GM18868 (cell line): ENCODE measurements at regions not wholly inside any gene's neighbourhood (a gene's known extent, or its start where the extent isn't known, plus 50 kb on each side); places are given as distances from the start of the nearest gene placed in this dataset.
"Not testable (repeated sequence)": the region's sequence is repeated elsewhere in the genome, so short reads cannot be mapped to it uniquely, and the experiment has no call there.

Experiments
- ATAC-seq: cut with Tn5 transposase; IDR thresholded peaks from one replicate; pipeline ENCODE4 v1.9.1; 2021; ENCODE audit warnings: mild to moderate bottlenecking, moderate library complexity; ENCODE audit not compliant: unreplicated experiment

DNA sequence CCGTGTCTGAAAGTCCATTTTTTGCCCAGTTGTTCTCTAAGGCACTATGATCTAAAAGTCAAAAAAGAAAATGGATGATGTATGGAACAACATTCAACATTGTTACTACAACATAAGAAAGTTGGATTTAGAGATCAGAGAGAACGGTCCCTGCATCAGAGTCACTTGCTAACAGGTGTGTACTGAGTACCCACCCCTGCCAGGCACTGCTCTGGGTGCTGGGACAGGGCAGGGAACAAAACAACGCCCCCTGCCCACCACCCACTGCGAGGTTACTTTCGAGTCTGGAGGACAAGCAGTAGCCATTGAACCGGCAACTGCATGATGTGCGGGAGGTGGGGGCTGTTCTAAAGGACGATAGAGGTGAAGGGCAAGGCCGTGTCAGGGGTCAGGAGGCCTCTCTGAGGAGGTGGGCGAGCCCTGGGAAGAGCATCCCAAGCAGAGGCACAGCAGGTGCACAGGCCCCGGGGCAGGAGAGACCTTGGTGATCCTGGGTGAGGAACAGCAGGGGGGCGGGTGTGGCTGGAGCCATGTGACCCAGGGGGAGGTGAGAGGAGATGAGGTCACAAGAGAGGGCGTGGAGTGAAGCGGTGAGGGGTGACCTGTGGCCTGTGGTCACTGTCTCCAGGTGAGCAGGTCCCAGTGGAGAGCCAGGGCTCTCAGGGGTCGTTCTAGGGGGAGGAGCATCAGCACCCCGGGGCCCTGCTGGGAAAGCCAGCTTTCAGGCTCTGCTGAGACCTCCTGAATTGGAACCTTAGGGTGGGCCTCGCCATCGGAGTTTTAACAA is 197.5 kb upstream of the SULF2 start:
- ATAC-seq: no peak

DNA sequence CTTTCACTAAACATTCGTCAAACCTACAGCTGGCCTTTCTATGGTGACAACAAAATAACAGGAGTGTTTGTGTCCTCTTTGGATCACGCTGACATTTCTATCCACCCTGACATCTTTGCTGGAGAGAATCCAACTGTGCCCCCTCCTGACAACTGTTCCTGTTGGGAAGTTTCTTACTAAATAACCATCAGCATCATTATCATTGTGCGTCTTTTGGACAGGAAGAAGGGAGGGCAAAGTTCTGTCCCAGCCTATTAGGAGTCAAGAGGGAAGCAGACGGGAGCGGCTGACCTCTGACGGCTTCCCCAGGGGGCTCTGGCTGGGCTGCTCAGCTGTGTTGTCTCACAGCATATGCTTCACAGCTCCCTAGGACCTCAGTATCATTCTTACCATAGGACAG is 195.9 kb upstream of the SULF2 start:
- ATAC-seq: no peak

GRCh38 chr20:47980336-47981177 is 195.3 kb upstream of the SULF2 start:
- no peak for ATAC-seq

DNA sequence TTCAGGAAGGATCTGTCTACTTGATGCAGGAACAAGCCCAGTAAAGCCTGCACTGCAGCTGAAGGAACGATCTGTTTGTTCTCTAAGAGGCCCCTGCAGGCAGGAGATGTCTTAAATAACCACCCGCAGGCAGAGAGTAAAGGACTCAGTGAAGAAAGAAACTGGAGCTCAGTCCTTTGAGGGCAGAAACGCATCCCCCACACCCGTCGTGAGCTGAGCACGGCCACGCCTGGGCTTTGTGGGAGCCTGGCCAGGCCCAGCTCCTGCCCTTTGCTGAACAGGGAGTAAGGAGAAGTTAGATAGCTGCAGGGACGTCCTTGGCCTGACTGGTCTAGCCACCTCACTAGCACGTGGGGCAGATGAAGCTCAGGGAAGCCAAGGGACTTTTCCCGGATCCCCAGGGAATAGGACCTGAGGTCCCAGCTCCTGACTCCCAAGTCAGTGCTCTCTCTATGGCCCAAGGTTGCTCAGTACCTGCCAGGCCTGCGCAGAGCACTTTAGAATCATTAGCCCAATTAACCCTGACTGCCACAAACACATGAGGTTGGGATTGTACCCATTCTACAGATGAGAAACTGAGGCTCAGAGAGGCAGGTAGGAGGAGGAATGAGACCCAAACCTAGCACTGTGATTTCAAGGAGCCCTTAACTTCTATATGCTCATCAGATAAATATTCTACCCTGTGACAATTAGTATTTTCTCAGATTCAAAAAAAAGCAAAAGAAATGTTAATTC is 194.2 kb upstream of the SULF2 start:
- not testable (repeated sequence) for ATAC-seq

- not testable (repeated sequence) for ATAC-seq
Measured at GRCh38 chr20:47978428-47979120, 193.3 kb upstream of the SULF2 start.

DNA sequence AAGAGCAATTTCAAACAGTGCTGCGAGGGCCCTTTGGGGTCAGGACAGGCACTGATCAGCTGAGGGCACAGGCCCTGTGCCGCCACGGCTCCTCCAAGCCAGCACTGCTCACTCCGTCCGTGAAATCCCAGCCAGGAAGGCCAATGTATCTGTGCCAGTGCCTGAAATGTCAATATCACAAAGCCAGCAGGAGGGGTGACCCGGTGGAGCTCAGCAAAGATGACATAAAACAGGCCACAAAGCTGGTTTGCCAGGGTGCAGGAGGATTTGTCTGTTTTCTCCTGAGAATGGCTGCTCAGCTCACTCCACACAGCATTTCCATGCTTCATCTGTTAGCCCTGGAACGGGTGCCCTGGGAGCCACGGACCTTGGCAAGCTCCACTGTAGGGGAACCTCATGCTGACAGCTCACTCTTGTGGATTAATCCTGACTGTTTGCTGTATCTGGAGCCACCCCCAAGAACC is 192.5 kb upstream of the SULF2 start:
- not testable (repeated sequence) for ATAC-seq

DNA sequence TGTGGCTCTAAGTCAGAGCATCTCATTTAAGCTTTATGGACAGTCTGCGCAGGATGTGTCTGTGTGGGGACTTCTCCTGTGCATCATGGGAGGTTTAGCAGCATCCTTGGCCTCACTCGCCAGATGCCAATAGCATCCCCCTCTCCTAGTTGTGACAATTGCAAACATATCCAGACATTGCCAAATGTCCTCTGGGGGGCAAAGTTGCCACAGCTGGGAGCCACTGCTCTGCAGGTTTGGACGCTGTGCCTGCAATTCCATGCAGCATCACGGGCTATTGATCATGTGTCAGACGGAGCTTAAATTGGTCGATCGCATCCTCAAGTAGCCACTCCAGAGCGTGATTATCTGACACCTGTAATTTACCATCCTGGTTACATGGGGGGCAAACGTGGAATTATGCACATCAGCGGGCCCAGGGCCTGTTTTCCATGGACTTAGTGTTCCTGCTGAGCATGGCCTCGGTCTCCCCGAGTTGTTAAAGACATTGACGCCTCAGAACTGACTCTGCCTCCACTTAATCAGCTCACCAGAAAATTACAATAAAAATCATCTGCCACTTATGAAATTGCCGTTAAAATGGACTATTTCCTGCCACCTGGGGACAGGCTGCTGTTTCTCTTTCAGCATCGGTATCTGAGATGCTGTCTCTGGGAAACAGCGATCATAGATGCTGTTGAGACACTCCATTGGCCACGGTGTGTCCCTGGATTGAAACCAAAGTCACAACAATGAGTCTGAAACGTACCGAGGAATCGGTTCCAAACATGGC is 191.9 kb upstream of the SULF2 start:
- ATAC-seq: not testable (repeated sequence)

- no peak for ATAC-seq
Measured at GRCh38 chr20:47974234-47974878, 189.1 kb upstream of the SULF2 start.

- no peak for ATAC-seq
Measured at GRCh38 chr20:47973519-47974233, 188.4 kb upstream of the SULF2 start.

GRCh38 chr20:47972916-47973309 is 187.6 kb upstream of the SULF2 start:
- ATAC-seq: no peak

- not testable (repeated sequence) for ATAC-seq
Measured at GRCh38 chr20:47972297-47972915, 187.1 kb upstream of the SULF2 start.

DNA sequence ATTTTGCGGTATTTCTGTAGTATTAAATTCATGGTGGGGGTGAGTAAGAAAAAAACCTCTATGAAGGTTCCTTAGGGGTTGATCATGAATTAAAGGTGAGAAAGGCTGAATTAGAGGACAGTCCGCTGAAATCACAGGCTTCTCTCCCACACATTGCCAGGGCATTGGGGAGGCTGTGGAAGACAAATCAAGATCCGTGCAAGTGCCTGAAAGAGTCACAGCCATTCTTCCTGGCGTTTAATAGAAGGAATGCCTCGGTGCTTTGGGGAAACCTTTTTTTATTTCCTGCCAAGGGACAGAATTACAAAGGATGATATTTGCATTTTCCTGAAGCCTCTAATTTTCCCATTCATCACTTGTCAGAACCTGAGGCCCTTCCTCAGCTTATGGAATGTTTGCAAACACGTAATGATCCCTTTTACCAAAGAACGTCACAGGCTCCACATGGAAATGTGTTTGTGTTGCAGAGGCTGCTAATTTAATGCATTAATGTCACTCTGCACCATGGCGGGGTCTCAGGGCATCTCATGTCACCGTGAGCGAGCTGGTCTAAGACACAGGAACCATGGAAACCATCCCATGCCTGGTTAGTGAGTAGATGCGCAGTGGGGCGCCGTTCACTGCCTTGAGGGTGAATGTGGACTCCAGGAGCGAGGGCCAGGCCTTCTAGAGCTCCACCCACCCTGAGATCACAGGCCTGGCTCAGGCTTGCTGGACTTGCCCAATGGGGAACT is 185.9 kb upstream of the SULF2 start:
- no peak for ATAC-seq

DNA sequence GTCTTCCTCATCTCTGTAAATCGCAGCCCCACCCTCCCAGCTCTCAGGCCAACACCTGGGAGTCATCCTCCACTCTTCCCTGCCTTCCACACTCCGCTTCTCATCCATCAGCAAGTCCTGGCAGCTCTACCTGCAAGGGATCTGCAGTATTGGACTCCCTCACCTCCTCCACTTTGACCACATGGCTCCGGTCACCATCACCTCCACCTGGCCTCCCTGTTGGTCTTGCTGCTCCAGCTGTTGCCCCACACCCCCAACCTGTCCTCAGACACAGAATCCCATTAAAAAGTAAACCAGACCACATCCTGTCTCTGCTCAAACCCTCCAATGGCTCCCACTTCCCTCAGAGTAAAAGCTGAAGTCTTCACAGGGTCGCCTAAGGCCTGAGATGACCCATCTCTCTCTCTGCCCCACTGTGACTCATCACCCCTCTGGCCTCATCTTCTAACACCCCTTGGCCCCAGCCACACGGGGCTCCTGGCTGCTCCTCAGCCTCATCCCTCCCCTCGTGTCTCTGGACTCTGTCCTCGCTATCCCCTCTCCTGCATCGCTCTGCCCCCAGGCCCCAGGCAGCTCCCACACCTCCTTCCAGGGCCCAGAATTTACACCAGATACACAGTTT is 185.1 kb upstream of the SULF2 start:
- ATAC-seq: no peak

- no peak for ATAC-seq
Measured at GRCh38 chr20:47969426-47969825, 184.1 kb upstream of the SULF2 start.

- no peak for ATAC-seq
Measured at GRCh38 chr20:47968541-47969310, 183.4 kb upstream of the SULF2 start.

- ATAC-seq: no peak
Measured at GRCh38 chr20:47964149-47964548, 178.9 kb upstream of the SULF2 start.
